ENCODE measurements at regions not wholly inside any gene's neighbourhood (a gene's known extent, or its start where the extent isn't known, plus 50 kb on each side); places are given as distances from the start of the nearest gene placed in this dataset.

GRCh38 chr7:25351761-25352160 lies 123.5 kb upstream of the NPVF start:
- TF ChIP-seq, protein P1, sequence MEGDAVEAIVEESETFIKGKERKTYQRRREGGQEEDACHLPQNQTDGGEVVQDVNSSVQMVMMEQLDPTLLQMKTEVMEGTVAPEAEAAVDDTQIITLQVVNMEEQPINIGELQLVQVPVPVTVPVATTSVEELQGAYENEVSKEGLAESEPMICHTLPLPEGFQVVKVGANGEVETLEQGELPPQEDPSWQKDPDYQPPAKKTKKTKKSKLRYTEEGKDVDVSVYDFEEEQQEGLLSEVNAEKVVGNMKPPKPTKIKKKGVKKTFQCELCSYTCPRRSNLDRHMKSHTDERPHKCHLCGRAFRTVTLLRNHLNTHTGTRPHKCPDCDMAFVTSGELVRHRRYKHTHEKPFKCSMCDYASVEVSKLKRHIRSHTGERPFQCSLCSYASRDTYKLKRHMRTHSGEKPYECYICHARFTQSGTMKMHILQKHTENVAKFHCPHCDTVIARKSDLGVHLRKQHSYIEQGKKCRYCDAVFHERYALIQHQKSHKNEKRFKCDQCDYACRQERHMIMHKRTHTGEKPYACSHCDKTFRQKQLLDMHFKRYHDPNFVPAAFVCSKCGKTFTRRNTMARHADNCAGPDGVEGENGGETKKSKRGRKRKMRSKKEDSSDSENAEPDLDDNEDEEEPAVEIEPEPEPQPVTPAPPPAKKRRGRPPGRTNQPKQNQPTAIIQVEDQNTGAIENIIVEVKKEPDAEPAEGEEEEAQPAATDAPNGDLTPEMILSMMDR (IDR thresholded peaks at IDR 0.05 in 4 of 5, conservative IDR thresholded peaks at IDR 0.05 in 1 of 5), result no peak
- no peak for TF ChIP-seq POLR2A (IDR thresholded peaks at IDR 0.05)

All from gastrocnemius medialis (tissue), 4 donors.